HG03575 (cell line): ENCODE measurements at regions not wholly inside any gene's neighbourhood (a gene's known extent, or its start where the extent isn't known, plus 50 kb on each side); places are given as distances from the start of the nearest gene placed in this dataset.

Experiments
- ATAC-seq: cut with Tn5 transposase; IDR thresholded peaks from one replicate; pipeline ENCODE4 v1.9.1; 2021; ENCODE audit not compliant: unreplicated experiment, insufficient number of reproducible peaks, low FRiP score; ENCODE audit errors: extremely low read depth

- no peak for ATAC-seq
These were observed 199.4 kb downstream of the SREK1 start for GRCh38 chr5:66343370-66344071.

DNA sequence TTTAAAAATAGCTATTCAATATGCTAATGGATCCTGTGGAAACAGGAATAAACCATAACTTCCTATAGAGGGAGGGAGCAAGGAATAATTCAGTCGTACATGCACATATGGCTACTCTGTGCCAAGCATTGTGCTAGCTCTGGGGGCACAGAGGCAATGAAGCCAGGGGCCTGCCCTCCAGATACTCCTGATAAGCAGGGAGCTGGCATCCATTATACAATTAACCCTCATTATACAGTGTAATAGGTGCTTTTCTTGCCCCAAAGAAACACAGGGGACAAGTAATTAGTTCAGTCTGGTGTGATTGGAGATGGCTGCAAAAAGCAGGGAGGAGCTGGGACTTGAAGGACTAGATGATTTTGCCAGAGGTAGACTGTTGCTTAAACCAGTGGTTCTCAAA, 200.4 kb downstream of the SREK1 start:
- no peak for ATAC-seq

- no peak for ATAC-seq
These were observed 201.2 kb downstream of the SREK1 start for GRCh38 chr5:66345281-66345680.

DNA sequence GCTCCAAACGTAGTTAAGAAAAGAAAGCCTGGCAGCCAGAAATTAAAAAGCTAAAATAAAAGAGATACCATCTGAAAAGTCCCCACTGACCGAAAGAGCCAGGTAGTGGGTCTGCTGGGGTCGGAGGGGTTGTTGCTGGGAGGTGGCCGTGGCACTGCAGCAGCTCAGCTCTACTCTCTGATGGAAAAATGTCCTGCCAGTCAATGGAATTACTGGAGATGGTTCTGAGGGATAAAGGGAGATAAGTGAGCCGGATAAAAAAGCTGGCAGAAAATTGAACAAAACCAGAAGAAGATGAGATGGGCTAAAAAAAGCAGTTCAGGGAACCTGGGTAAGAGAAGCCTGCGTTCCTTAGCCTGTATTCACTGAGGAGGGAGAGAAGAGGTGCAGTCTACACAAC, 202.8 kb downstream of the SREK1 start:
- no peak for ATAC-seq

- ATAC-seq: no peak
These were observed 204.5 kb downstream of the SREK1 start for GRCh38 chr5:66348387-66349125.

GRCh38 chr5:66351813-66352212, 207.7 kb downstream of the SREK1 start:
- no peak for ATAC-seq

DNA sequence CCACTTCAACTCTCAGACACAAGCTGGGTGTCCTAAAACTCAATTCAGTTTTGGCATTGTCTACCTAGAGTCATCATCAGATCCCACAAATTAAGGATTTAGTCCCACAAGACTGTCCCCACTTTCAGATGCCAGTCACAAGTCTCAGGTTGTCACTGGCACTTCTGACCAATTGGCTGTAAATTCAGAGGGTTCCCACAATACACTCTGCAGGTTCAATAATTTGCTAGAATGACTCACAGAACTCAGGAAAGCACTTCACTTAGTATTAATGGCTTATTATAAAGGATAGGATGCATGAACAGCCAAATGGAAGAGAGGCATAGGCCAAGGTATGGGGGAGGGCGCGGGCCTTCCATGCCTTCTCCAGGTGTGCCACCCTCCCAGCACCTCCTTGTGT, 209.1 kb downstream of the SREK1 start:
- ATAC-seq: no peak

DNA sequence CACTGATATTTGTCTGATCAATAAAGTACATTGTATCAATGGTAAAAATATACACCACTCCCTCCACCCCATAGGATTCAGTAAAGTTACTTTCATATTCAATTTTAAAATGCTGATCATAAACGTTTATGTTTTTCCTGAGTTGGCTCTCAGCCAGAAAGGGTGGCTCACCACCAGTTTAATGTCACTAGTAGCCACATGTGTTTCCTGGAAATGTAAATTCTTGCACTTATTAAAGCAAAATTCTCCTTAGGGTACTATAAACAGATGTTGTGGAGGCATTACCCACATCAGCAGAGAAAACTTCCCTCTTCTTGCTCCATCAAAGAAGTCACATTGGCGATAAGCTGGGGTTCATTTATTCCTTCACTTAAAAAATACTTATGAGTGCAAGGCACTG, 210.3 kb downstream of the SREK1 start:
- ATAC-seq: no peak

DNA sequence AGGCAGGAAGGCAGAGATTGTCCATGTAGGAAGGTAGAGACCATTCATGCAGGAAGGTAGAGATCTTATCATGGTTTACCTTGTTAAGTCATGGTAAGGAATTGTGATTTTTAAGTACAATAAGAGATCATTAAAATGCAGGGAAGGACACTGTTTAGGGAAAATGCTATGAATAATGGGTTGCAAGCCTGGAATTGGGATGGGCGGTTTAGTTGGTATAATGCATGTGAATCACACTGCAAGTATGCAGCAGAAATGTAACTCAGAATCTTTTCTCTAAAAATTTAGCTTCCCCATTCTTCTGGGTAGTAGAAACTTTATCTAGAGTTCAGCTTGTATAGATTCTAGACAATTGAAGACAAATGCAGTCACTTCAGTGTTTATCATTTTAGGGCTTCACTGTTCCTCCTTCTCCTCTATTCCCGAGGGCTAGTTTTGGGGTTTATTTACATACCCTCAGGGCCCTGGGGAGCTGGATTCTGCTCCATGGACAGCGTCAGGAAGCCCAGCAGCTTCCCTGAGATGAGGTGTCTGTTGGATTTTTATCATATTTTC, 212.0 kb downstream of the SREK1 start:
- ATAC-seq: no peak

GRCh38 chr5:66358741-66359140, 214.6 kb downstream of the SREK1 start:
- ATAC-seq: no peak

DNA sequence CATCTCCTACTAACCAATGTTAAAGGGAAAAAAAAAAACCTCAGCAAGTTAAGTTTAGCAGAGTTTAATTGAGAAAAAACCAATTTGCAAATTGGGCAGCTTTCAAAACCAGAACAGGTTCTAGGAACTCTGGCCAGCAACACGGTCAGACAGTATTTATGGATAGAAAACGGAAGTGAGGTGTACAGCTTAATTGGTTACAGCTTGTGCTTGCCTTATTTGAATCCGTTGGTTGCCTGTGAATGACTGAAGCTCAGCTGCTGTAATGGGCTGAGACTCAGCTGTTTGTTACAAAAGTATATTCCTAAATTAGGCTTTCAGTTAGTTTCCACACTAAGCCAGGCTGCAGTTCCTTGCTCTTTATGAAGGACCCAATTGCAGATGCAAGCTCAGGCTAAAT, 217.0 kb downstream of the SREK1 start:
- no peak for ATAC-seq

GRCh38 chr5:66362046-66362445, 217.9 kb downstream of the SREK1 start:
- ATAC-seq: no peak

GRCh38 chr5:66362687-66363086, 218.6 kb downstream of the SREK1 start:
- ATAC-seq: no peak

DNA sequence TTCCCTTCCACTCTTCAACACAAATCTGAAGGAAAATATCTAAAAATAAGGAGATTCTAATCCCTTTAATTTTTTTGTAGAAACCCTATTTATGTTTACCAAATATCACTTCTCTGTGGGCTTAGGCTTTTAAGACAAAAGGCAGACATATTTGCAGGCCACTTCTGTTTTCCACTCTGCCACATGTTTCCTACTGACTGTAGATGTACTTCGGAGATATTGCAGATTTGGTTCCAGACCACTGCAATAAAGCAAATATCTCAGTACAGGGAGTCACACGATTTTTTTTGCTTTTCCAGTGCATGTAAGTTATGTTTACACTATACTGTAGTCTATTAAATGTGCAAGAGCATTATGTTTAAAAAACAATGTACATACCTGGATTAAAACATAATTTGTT, 219.0 kb downstream of the SREK1 start:
- no peak for ATAC-seq

GRCh38 chr5:66364186-66364585, 220.1 kb downstream of the SREK1 start:
- ATAC-seq: no peak

DNA sequence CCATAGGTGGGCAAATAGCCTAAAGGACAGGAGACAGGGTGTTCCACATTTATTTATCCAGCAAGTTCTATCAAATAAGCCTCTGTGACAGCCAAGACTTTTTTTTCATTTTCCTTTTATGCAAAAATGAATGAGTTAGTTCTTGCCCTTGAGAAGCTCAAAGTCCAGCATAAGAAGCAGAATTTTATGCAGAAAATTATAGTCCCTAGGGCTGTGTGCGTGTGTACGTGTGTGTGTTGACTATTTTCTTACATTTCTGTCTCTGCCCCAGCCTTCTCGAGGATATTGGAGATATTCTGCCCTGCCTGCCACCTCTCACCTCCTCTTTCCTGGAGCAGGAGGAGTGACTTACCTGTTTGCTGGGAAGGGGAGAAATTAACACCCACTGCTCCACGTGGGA, 221.9 kb downstream of the SREK1 start:
- ATAC-seq: no peak

GRCh38 chr5:66367814-66368541, 223.9 kb downstream of the SREK1 start:
- ATAC-seq: no peak

GRCh38 chr5:66368811-66369210, 224.7 kb downstream of the SREK1 start:
- ATAC-seq: no peak

DNA sequence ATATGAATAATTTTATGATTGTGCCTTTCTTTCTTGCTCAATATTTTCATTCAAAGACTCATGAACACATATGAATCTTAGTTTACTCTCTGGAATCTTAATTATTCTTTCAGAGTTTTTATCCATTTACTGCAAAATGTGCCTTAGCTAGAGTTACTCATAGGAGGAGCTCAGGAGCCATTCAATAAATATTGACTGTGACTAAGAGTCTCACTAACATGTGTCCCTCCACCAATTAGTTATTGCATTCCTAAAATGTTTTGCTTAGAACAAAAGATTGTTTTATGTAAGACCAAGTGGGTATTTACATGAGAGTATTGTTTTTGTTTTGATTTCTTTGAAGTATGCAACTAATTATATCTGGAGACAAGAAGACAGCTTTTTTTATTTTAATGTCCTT, 218.4 kb upstream of the MAST4 start:
- ATAC-seq: no peak

- no peak for ATAC-seq
These were observed 217.8 kb upstream of the MAST4 start for GRCh38 chr5:66378407-66378806.
